ENCODE measurements at regions not wholly inside any gene's neighbourhood (a gene's known extent, or its start where the extent isn't known, plus 50 kb on each side); places are given as distances from the start of the nearest gene placed in this dataset.

DNA sequence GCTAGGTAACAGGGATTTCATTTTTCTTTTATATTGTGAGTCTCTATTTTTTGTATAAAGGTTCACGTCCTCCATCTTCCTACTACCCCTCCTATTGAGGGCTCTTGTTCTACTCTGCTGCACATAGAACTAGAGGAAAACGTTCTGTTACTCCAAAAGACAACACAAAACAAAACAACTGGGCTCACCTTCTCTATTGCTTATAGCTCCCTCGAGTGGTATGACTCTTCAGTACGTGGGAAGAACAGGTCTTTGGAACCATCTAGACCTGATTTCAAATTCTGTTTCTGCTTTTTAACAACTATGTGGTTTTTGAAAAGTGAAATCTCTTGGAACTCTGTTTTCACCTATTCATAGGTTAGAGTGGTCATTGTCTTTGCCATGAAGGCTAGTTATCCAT, 515.3 kb downstream of the SOX2 start:
- no peak for ATAC-seq

DNA sequence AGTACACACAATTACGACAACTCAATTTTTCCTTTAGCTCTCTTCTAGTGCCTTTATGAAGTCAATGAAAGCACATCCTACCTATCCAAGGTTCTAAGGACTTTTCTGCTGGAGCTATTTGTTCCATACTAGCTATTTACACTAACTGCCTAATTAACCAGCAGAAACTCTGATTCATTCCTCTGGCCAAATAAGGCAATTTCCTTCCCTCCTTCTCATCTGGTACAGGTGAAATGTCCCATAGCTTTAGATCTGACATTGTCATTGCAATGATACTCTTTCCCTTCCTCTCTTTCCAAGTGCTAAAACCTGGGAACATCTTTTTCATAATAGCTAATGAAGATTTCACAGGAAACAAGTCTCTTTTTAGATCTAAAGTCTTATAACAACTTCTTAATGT, 521.7 kb downstream of the SOX2 start:
- ATAC-seq, result no peak

DNA sequence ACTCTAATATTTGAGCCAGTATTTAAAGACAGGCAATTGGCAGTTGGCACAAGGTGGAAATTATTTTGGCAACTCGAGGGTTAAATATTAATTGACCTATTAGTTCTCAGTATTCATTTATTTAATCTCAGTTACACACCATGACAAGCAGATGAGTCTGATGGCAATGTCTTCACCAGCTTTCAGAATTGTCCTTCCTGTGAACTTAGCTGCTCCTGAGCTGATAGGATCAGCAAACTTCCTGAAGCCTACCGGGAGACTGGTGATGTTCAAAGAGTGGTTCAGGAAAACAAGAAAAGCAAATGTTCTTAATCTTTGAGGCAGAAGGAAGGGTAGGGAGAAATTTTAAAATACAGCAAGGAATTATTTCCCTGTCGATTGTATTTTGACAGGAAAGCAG, 522.2 kb downstream of the SOX2 start:
- ATAC-seq, result no peak

DNA sequence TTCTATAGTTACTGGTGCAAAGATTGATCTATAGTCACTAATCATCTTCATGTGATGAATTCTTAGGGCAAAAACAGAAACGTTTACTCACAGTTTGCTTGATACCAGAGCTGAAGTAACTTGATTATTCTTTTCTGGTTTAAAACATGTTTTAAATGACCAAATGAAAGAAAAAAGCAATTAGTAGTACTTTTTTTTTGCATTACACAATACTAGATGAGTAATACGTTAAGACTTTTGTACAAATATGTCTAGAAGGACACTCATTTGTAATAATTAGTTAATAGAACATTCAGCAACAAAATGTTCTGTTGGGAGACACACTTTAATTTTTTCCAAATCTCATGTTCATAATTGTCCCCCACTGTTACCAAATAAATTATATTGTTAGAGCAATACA, 523.2 kb downstream of the SOX2 start:
- no peak for ATAC-seq

DNA sequence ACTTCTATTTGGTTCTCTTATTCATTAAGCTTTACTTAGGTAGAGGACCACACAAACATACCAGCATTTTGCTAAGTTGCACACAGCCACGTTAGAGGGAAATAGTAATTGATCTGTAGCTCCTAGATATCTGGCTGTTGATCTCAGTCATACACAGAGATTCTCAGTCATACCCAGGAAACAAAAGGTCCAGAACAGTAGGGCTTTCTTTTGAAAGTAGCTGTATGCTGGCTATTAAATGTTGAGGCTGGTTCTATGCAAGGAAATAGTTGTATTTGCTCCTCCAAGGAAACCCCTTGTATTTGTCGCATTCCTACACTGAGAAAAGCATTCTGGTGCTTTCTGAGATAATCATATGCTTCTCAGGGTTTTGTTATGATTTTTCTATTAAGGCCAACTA, 523.8 kb downstream of the SOX2 start:
- no peak for ATAC-seq

DNA sequence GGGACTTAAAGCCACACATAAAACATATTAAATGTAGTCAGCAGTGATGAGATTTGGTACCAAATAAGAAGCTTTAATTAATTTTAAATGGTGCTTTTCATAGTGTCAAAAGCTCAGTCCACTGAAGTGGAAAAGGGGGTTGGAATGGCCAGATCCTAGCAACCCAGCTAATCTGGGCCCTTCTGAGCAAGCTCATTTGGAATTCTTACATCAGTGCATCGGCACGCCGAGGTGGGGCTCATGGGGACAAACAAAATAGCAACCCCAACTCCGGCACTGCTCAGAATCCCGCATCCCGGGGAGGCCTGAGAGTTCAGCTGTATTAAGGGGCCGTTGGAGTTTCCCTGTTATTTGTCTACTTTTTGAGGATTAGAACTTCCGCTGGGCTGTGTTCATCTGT, 526.4 kb downstream of the SOX2 start:
- ATAC-seq, result no peak

DNA sequence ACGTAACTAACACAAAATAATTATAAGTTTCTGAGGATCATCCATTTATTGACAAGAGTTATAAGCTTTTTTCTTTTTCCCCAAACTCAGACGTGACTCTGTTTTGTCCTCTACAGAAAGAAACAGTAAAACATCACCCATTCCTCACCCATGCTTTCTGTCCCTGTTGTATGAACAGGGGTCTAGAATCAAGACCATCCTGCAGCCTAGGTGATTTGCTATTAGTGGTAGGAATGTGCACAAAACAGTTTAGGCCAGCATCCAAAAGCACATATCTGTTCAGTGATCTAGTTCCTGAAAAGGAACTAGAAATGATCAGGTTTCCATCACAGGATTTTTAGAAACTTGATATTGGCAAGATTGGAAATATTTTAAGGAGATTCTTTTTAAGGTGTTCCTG, 527.6 kb downstream of the SOX2 start:
- no peak for ATAC-seq

DNA sequence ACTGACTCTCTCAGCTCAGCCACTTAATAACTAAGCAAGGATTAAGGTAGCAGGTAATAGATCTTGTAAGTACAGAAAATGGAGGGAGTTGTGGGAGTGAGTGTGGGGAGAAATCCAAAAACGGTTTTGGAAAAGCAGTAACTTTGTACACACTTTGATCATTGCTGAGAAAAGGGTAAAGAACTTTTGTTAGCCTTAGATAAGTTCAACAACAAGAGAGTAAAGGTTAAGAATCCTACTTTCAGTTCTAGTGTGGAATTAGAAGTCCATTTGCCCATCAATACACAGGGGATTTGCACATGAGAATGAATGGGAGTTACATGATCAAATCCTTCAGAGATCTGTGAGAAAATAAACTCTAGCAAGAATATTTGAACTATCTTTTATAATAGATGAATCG, 528.7 kb downstream of the SOX2 start:
- ATAC-seq, result no peak

DNA sequence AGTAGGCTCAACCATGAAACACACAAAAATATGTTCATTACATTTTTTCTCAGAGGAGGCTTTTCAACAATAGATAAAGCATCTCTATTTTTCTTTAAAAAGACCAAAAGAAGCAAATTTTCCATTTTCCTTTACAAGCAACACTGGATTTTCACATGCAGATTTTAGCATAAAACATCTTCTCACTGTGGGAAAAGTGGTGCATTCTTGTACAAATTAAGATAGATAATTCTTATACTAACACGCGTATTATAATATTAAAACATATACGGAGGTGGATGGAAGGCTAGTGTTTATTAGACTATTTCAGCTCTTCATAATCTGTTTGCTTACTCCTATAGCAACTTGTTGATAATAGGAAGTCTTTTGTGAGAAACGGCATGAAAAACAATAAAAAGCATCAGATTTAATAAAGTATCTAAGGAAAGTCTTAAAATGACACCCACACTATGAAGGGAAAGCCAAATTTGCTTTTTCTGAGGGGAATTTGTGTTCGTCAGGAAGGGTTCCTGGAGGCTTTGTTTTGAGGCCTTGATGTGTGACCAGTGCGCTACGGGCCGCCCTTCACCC, 529.6 kb downstream of the SOX2 start:
- no peak for ATAC-seq

DNA sequence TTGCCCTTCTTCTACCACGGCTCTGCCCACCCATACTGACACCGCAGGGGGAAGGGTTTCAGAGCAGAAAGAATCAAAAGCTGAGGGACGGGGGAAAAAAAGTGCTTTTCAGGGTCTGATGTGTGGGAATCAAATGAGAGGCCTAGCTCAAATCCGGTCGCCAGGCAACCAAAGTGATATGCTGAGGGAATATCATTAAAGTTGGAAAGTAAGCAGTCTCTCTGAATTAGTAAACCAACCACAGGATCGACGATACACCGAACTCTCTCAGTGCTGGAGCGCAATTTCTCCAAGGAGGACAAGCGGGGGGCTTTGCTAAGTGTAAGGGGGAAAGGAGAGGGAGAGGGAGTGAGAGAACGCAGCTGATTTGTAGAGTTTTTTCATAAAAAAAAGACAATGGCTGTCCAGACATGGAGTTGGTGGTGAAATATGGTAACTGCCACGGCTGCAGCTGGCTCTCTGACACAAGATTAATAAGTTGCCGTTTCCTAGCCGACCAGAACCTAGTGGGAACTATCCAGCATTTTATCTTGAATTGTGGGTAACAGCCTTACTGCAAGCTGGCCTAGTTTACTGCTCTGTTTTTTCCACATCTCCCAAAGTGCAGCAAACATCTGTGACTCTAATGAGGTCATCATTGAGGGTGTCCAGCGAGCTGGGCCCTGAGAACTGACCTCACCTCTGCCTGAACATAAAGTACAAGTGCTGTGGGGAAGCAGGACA, 530.2 kb downstream of the SOX2 start:
- ATAC-seq, result no peak

DNA sequence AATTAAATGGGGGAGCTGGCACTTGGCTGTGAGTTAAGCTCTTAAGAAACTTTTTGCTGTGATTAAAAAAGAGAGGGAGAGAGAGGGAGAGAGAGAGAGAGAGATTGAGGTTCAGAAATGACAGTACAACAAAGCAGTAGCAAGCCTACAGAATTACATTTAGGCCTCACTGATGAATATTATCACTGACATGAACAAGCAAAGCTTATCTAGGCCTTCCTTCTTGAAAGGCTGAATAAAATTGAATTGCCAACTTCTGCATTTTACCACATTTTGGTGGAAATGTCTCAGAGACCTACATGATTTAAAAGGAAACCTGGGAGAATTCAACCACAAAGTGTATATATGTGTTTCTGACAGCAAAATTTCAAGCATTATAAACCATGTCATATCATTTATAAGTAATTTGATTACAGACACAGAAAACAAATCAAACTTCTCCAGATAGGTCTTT, 530.8 kb downstream of the SOX2 start:
- ATAC-seq, result no peak

DNA sequence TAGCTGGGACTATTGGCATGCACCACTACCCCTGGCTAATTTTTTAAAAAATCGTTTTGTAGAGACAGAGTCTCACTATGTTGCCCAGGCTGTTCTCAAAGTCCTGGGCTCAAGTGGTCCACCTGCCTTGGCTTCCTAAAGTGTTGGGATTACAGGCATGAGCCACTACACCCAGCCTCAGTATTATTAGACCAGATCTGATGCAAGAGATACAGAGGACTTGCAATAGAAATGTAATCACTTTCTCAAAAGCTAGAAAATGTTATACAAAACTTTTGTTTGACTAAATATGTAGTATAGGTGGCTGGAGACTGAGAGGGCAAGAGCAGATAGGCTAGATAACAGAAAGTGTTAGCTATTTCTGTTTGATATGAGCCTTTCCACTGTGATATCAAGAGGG, 531.9 kb downstream of the SOX2 start:
- no peak for ATAC-seq

DNA sequence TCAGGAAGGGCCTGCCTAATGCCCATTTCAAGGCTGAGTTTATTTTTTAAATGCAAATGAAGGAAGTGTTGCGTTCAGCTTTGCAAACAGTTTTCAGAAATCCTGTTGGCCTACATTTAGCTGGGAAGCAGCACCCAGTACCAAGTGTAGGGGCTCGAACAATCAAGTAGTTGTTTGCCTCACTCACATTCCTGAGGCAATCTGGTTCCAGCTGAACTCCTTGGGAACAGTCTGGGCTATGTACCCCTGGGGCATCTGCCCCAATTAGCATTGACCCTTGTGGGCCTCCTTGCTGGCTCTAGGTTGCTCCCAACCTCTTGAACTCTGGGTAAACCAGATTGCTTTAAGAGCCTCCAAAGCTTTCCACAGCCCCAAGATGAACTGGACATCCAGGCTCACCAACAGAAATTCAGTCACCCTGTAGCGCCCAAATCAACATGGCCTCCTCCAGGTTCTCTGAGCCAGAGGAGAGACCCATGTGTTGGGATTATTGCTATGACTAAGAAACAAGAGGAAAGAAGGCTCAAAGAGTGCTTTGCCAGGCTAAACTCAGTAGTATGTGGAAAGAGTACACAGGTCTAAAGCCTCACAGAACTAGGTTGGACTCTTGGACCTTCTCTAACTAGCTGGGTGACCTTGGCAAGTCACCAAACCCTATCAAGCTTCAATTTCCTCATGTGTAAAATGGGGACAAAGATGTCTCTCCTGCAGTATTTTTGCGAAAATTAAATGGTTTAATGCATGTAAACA, 532.7 kb downstream of the SOX2 start:
- ATAC-seq, result no peak

DNA sequence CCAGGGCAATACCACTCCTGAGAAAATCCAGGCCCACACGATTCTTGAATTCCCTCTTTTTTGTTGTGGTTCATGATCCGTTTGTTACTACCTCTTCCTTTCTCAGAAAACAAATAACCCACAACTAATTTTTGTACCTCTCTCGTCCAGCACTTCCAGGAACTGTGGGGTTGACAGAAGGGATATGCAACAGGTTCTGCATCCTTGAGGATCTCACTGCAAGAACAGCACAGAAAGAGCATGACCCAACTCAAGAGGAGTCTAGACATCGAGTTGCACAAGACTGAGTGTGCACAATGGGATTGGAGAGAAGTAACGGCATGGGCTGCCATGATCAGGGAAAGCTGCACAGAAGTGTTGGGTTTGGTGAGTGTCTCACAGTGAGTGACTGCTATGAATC, 533.3 kb downstream of the SOX2 start:
- no peak for ATAC-seq

DNA sequence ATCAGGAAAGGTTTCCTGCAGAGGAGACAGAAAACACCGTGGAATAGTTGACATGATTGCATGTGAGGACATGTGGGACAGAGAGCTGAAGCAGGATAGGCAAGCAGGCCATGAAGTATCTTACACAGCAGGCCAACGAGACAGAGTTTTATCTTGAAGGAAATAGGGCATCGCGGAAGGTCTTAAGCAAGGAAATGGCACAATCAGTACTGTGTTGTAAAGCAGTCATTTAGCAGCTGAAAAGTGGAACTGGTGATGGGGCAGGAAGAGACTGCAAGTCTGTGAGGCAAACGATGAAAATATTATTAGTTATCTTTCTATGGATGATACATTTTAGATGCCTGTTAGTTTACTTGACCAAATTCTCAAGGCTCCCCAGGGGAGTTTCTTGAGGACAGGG, 535.1 kb downstream of the SOX2 start:
- no peak for ATAC-seq

DNA sequence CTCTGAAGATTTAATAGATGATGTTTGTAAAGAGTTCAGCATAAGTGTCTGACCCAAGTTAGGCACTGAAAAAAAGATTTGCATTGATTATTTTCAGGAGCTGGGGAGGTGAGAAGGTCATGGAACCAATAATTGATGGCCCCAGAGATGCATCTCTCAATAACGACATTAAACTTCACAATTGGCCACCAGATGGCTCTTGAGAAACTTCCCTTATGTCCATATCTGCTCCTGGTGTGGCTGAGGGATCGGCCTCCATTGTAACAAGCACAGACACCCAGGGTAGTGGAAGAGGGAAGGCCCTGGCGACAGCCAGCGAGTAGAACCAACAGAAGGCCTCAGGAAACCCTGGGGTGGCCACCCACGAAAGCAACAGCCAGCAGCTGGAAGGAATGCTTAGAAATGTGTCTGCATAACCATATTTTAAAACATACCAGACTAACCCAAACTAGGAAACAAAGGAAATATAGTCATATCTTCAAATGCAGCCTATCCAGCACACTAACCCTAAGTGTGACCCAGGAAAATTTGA, 536.7 kb downstream of the SOX2 start:
- ATAC-seq, result no peak

DNA sequence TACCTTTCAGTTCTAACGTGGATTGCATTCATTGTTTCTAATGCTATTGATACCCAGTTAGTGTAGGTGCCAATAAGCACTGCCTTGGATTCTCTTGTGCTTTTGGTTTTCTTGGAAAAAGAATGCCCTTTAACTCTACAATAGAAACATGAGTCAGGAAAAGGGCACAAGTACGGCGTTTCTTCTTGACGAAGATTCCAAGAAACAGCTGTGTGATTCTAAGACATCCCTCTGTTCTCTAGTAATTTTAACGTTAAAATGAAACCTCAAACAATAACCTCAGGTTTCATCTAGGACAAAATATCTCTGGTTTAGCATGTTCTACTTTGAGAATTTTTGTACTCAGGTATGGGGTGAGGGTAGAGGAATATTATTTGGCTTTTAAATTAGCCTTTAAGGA, 540.5 kb upstream of the ATP11B start:
- ATAC-seq, result no peak

DNA sequence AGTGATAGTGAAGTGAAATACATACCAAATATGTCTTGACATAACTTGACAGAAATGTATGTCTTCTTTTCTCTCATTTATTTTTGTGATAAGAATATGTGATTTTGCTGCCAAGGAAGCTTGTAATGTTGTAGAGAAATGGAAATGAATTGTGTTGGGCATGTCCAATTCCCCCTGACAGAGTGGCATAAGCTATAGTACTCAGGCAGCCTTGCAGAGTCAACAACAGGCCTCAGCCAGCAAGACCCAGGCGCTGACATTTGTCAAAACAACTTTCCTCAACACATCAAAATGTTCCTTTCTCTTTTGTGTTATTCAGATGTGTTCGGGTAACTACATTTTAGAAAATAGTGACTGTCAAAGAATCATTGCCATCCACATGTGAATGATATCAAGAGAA, 538.1 kb upstream of the ATP11B start:
- no peak for ATAC-seq

DNA sequence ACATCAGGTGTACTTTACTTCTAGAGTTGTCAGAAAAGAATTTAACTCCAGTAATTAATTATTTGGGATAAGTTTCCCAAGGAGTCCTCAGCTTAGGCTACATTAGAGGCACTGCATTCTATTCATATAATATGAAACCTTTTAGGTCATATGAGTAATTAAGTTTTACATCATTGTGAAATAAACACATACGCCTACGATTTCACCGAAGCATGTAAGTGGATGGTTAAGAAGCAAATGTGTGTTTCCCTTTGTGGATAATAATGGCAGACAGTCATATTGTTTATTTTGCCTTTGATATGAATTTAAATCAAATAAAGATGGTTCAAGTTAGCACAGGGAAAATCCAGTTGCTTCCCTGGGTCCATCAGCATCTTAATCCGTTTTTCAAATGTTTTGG, 535.9 kb upstream of the ATP11B start:
- ATAC-seq, result no peak

DNA sequence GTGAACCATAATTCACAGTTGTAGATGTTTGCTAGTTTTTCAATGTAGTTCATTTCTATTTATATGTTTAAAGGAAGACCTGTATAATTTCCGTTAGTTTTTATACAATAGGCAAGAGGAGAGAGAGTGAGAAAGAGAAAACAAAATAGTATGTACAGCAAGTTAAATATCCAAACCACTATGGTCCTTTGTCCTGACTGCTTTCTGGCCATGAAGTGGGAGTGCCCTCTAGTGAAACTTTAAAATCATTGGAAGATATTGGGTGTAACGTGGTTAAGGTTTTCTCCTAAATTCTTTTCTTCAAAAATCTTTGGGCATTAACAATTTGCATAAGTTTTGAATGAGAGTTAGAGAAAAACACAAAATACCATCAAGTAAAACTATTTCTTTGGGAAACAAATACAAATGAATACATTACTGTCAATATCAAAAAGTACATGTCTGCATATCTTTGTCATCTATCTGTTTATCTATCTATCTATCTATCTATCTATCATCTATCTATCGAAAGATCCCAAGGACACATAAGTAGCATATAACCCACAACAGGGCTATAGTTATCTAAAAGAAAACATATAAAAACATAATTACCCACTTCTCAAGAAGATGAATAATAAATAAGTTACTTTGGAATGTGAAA, 534.6 kb upstream of the ATP11B start:
- no peak for ATAC-seq

DNA sequence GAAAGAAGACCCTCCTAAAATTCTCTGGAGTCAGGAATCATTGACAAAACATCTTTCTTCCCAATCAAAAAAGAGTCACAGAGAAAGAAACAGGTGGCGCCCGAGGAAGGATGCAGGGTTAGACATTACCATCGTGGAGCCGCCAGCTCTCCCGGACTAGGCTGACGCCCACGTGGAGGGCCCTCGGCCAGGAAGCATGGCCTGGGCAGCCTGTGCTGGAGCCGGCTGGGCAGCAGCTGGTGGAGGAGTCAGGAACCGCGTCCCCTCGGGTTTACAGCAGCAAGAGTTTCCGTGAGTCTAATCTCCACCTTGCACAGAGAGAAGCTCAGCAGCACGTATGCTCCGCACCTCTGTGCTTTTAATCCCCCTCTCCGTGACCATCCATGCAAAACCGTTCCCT, 533.7 kb upstream of the ATP11B start:
- ATAC-seq, result no peak

DNA sequence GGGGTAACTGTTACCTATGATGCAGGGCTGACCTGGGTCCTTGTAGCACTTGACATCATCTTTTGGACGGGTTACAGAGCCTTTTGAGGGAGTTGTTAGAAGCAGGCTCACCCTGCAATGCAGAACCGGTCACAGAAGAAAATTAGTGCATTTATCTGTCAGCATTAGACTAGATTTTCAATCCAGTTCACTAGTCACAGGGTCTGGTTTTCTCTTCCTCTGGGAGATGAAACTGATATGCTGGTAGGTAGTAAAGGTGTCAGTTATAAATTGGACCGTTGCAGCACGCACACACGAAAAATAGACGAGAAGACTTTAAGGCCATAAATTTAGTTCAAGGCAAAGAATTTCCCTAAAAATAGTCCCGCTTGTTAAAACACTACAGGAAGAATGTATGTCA, 532.3 kb upstream of the ATP11B start:
- ATAC-seq, result no peak

DNA sequence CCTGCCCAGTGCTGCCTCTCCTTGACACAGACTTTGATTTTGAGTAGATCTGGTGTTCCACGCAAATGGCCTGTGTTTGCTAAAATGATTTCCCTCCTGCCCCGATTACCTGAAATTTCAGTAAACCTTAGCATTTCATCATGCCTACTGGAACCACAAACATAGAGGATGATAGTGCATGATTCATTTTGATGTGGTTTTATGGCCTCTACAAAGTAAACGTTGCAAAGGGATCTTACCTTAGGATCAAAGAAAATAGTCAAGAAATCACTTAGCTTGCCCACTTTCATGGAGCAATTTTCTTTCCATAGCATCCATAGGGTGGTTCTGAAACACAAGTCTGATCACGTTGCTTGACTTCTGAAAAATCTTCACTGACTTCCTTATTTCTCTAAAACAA, 524.6 kb upstream of the ATP11B start:
- ATAC-seq, result no peak

DNA sequence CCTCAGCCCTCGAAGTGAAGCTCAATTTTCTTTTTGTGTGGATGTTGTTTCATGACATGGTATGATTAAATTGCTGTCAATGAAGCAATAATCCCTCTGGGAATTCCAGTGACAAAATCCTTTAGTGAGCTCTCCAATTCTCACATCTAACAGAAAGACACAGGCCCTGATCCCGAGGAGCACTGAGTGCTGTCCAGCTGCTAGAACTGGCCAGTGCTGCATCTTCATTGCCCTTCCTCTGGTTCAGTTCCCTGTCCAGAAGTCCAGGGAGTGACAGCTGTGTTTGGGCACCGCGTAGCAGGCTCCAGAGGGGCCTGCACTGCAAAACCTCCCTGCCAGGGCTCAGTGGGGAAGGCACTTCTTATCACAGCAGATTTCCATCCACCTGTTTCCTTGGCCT, 516.8 kb upstream of the ATP11B start:
- ATAC-seq, result no peak
